ENCODE measurements at regions not wholly inside any gene's neighbourhood (a gene's known extent, or its start where the extent isn't known, plus 50 kb on each side); places are given as distances from the start of the nearest gene placed in this dataset.

DNA sequence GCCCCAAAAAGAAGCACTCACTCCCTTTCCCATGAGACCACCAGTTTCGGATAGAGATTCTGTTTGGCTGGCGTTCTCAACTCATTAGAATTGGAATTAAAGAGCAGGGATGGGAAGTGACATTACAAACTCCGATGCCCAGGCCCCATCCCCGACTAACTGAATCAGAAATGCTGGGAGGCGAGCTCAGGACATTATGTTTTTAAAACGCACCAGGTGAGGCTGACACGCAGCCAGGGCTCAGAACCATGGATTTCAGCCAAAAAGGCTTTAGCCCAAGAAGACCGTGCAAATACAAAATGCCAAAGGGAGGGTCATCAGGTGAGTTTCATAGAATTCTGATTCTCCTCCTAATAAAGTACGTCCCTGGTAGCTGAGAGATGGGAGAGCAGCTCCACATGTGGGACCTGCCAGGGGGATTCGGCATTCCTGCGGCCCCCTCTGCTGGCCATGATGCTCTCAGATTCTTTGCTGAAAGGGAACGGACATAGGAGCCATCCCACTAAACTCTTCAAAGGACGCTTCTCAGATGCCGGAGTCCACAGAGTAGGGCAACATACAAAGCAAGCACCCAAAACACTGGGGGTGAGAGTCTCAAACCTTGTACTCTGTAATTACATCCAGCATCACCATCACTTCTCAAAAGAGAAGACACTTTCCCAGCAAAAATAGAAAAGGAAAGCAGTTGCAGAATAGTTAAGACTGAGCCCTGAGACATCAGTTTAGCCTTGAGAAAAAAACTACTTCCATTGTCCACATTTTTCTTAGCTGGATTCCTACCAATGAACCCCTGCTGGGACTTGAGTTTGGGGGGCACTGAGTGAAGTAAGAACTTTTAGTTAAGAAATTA, 205.2 kb downstream of the BMP7 start:
- Histone ChIP-seq H3K9me3 (ENCODE audit: control insufficient read depth, low read length) (no peaks in the 10 kb centered on the region), H3K4me1 (ENCODE audit: control insufficient read depth, insufficient read depth, low read length) (no peaks in the 10 kb centered on the region), H3K27ac (ENCODE audit: low read depth, low read length) (no peak overlapping the region), H3K36me3 (ENCODE audit: control insufficient read depth, insufficient read depth, low read length) (no peaks in the 10 kb centered on the region), H3K4me3 (ENCODE audit: low read length) (no peak overlapping the region), H3K27me3 (ENCODE audit: control insufficient read depth, insufficient read depth, low read length, poor library complexity, severe bottlenecking) (peaks cover 21% of the 10 kb centered on the region), H3K9ac (ENCODE audit: extremely low read depth, low read length, poor library complexity, severe bottlenecking) (no peak overlapping the region)
- Mint-ChIP-seq H3K36me3 (ENCODE audit: low read depth) (no peaks in the 10 kb centered on the region), H3K4me3 (no peak overlapping the region), H3K27ac (no peak overlapping the region), H3K27me3 (ENCODE audit: insufficient read depth) (peaks cover 29% of the 10 kb centered on the region), H3K9me3 (no peaks in the 10 kb centered on the region), H3K4me1 (peaks cover 16% of the 10 kb centered on the region)
- peak; percentile 90 for DNase-seq
- 55 to 64% methylated on average over 8 to 14 of the region's 14 CpGs for WGBS, 2 experiments (ENCODE audit: insufficient coverage in 1 of 2, insufficient read length in 1 of 2)
- TF ChIP-seq CTCF (conservative IDR thresholded peaks at IDR 0.05): peak; percentile 89

DNA sequence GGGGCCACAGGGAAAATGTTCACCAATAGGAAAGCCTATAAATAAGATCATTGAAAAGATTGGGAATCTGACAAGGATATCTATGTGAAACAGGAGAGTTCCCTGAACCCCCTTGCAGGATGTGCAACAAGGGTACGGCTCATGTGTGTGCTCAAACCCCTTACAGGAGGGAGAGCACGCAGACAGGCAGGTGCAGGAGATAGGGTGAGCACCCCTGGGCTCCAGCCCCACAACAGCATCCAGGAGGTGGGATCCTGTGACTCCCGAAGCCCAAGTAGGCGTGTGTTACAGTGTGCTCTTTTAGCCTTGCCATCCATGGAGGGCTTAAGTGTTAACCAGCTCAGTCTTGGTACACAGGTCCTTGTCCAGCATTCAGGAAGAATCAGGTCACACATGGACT, 204.2 kb downstream of the BMP7 start:
- Histone ChIP-seq H3K27ac (ENCODE audit: low read depth, low read length) (no peak overlapping the region), H3K4me1 (ENCODE audit: control insufficient read depth, insufficient read depth, low read length) (no peaks in the 10 kb centered on the region), H3K27me3 (ENCODE audit: control insufficient read depth, insufficient read depth, low read length, poor library complexity, severe bottlenecking) (peaks cover 22% of the 10 kb centered on the region), H3K9me3 (ENCODE audit: control insufficient read depth, low read length) (no peaks in the 10 kb centered on the region), H3K4me3 (ENCODE audit: low read length) (no peak overlapping the region), H3K36me3 (ENCODE audit: control insufficient read depth, insufficient read depth, low read length) (no peaks in the 10 kb centered on the region), H3K9ac (ENCODE audit: extremely low read depth, low read length, poor library complexity, severe bottlenecking) (no peak overlapping the region)
- H3K4me3 Mint-ChIP-seq: no peak overlapping the region
- H3K36me3 Mint-ChIP-seq (ENCODE audit: low read depth): no peaks in the 10 kb centered on the region
- H3K27me3 Mint-ChIP-seq (ENCODE audit: insufficient read depth): peaks cover 37% of the 10 kb centered on the region
- peaks cover 11% of the 10 kb centered on the region for H3K4me1 Mint-ChIP-seq
- TF ChIP-seq CTCF (conservative IDR thresholded peaks at IDR 0.05): no peak
- H3K27ac Mint-ChIP-seq: no peak overlapping the region
- no peak for DNase-seq
- no peaks in the 10 kb centered on the region for H3K9me3 Mint-ChIP-seq
- 80 to 84% methylated on average over 2 to 4 of the region's 4 CpGs for WGBS, 2 experiments (ENCODE audit: insufficient coverage in 1 of 2, insufficient read length in 1 of 2)

DNA sequence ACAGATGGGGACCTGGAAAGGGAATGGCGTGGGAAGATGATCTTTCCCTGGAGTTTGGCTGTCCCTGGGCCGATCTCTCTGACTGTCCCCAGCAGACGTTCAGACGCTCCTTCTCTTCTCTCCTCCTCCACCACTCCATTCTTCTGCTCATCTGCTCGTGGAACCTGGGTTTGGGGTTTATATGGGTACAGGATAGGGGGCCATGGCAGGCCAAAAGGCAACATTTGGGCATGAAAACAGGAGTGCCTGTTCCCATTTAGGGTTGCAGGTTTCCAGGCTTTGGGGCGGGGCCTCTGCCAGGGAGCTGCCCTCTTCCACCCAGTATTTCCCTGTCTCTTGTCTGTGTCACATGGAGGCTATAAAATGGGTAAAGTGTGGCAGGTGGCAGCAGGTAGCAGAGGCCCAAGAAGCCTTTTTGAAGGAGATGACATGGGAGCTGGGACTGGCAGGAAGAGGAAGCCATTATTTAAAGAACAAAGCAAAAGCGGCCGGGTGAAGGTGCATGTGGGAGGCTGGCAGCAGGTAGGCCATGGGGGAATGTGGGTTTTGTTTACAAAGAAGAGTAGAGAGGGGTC, 203.7 kb downstream of the BMP7 start:
- H3K9ac ChIP-seq (ENCODE audit: extremely low read depth, low read length, poor library complexity, severe bottlenecking): no peak overlapping the region
- no peaks in the 10 kb centered on the region for H3K9me3 ChIP-seq (ENCODE audit: control insufficient read depth, low read length)
- peaks cover 8% of the 10 kb centered on the region for H3K4me1 Mint-ChIP-seq
- no peak overlapping the region for H3K27ac Mint-ChIP-seq
- no peaks in the 10 kb centered on the region for H3K4me1 ChIP-seq (ENCODE audit: control insufficient read depth, insufficient read depth, low read length)
- H3K27ac ChIP-seq (ENCODE audit: low read depth, low read length): no peak overlapping the region
- TF ChIP-seq CTCF (conservative IDR thresholded peaks at IDR 0.05): no peak
- H3K36me3 Mint-ChIP-seq (ENCODE audit: low read depth): no peaks in the 10 kb centered on the region
- H3K36me3 ChIP-seq (ENCODE audit: control insufficient read depth, insufficient read depth, low read length): no peaks in the 10 kb centered on the region
- WGBS, 2 experiments (ENCODE audit: insufficient coverage in 1 of 2, insufficient read length in 1 of 2): 88 to 95% methylated on average over 4 to 6 of the region's 8 CpGs
- no peak overlapping the region for H3K4me3 ChIP-seq (ENCODE audit: low read length)
- H3K27me3 ChIP-seq (ENCODE audit: control insufficient read depth, insufficient read depth, low read length, poor library complexity, severe bottlenecking): peaks cover 24% of the 10 kb centered on the region
- H3K9me3 Mint-ChIP-seq: no peaks in the 10 kb centered on the region
- no peak for DNase-seq
- H3K27me3 Mint-ChIP-seq (ENCODE audit: insufficient read depth): peaks cover 41% of the 10 kb centered on the region
- no peak overlapping the region for H3K4me3 Mint-ChIP-seq

Measured in endodermal cell (in vitro differentiated cells).